Left forelimb (tissue), 1 donor: ENCODE measurements at regions not wholly inside any gene's neighbourhood (a gene's known extent, or its start where the extent isn't known, plus 50 kb on each side); places are given as distances from the start of the nearest gene placed in this dataset.
"Not testable (repeated sequence)": the region's sequence is repeated elsewhere in the genome, so short reads cannot be mapped to it uniquely, and the experiment has no call there.

ENCODE experiments used
- DNase-seq: peaks from one replicate; pipeline ENCODE4 v3.0.0-alpha.2; 2018; ENCODE audit warnings: low spot score

- no peak for DNase-seq
These were observed 532.7 kb downstream of the NLGN4X start for GRCh38 chrX:5695971-5696370.

- no peak for DNase-seq
These were observed 544.7 kb downstream of the NLGN4X start for GRCh38 chrX:5683996-5684395.

GRCh38 chrX:5681159-5681558 is 547.5 kb downstream of the NLGN4X start:
- no peak for DNase-seq

- no peak for DNase-seq
These were observed 554.6 kb downstream of the NLGN4X start for GRCh38 chrX:5674036-5674435.

- no peak for DNase-seq
These were observed 556.6 kb downstream of the NLGN4X start for GRCh38 chrX:5672099-5672498.

GRCh38 chrX:5666689-5667088 is 562.0 kb downstream of the NLGN4X start:
- not testable (repeated sequence) for DNase-seq

- DNase-seq, result no peak
These were observed 572.1 kb downstream of the NLGN4X start for GRCh38 chrX:5656544-5656943.

- no peak for DNase-seq
These were observed 577.8 kb downstream of the NLGN4X start for GRCh38 chrX:5650904-5651303.

GRCh38 chrX:5648941-5649568 is 579.6 kb downstream of the NLGN4X start:
- no peak for DNase-seq

GRCh38 chrX:5646818-5647217 is 581.8 kb downstream of the NLGN4X start:
- no peak for DNase-seq

- DNase-seq, result no peak
These were observed 583.9 kb downstream of the NLGN4X start for GRCh38 chrX:5644776-5645175.

GRCh38 chrX:5640071-5640470 is 588.6 kb downstream of the NLGN4X start:
- no peak for DNase-seq

GRCh38 chrX:5638572-5638971 is 590.1 kb downstream of the NLGN4X start:
- no peak for DNase-seq

GRCh38 chrX:5632887-5633286 is 595.8 kb downstream of the NLGN4X start:
- DNase-seq, result no peak

GRCh38 chrX:5632061-5632614 is 596.5 kb downstream of the NLGN4X start:
- no peak for DNase-seq

- no peak for DNase-seq
These were observed 611.0 kb downstream of the NLGN4X start for GRCh38 chrX:5617666-5618065.

- no peak for DNase-seq
These were observed 633.1 kb downstream of the NLGN4X start for GRCh38 chrX:5595570-5595969.

GRCh38 chrX:5586726-5587125 is 641.9 kb downstream of the NLGN4X start:
- no peak for DNase-seq

GRCh38 chrX:5575407-5575806 is 653.3 kb downstream of the NLGN4X start:
- DNase-seq, result no peak

- DNase-seq, result no peak
These were observed 659.7 kb downstream of the NLGN4X start for GRCh38 chrX:5568934-5569333.

- DNase-seq, result no peak
These were observed 669.3 kb downstream of the NLGN4X start for GRCh38 chrX:5559386-5559785.

GRCh38 chrX:5549512-5549911 is 679.2 kb downstream of the NLGN4X start:
- no peak for DNase-seq

GRCh38 chrX:5537098-5537497 is 691.6 kb downstream of the NLGN4X start:
- DNase-seq, result no peak

- DNase-seq, result no peak
These were observed 692.4 kb downstream of the NLGN4X start for GRCh38 chrX:5536261-5536660.
